ENCODE measurements at regions not wholly inside any gene's neighbourhood (a gene's known extent, or its start where the extent isn't known, plus 50 kb on each side); places are given as distances from the start of the nearest gene placed in this dataset.

DNA sequence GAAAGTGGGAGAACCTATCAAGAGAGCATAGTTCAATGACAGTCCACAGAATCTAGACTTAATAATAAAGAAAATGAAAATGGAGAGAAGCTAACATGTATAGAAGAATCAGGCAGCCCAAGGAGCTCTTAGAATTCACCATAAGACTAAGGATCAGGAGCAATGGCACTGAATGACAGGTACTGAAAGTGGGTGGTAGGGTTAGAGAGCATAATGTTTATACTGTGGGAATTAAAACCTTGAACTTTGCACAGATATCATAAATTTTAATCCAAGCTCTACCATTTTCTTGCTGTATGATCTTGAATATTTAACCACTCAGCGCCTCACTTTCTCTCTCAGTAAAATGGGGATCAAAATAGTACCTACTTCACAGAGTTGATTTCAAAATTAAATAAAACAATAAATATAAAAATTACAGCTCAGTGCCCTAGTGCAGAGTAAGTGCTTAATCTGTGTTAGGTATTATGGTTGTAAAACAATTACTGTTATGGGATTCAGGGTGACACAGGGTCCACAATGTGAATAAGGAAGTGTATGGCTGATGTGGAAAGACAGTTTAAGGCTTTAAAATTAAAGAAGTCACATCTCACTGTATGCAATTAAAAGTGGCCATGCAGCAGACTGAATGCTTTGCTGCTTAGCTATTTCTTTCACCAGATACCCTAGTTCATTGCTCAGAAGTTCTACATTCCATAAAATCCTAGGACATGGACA lies 319.8 kb downstream of the HINT1 start:
- no peak for TF ChIP-seq POLR2A (IDR thresholded peaks at IDR 0.05)
- TF ChIP-seq, protein P1, sequence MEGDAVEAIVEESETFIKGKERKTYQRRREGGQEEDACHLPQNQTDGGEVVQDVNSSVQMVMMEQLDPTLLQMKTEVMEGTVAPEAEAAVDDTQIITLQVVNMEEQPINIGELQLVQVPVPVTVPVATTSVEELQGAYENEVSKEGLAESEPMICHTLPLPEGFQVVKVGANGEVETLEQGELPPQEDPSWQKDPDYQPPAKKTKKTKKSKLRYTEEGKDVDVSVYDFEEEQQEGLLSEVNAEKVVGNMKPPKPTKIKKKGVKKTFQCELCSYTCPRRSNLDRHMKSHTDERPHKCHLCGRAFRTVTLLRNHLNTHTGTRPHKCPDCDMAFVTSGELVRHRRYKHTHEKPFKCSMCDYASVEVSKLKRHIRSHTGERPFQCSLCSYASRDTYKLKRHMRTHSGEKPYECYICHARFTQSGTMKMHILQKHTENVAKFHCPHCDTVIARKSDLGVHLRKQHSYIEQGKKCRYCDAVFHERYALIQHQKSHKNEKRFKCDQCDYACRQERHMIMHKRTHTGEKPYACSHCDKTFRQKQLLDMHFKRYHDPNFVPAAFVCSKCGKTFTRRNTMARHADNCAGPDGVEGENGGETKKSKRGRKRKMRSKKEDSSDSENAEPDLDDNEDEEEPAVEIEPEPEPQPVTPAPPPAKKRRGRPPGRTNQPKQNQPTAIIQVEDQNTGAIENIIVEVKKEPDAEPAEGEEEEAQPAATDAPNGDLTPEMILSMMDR (IDR thresholded peaks at IDR 0.05): no peak

Data from transverse colon (tissue), 3 donors.